Peyer's patch (tissue), 4 donors: ENCODE measurements at regions not wholly inside any gene's neighbourhood (a gene's known extent, or its start where the extent isn't known, plus 50 kb on each side); places are given as distances from the start of the nearest gene placed in this dataset.
"Not testable (repeated sequence)": the region's sequence is repeated elsewhere in the genome, so short reads cannot be mapped to it uniquely, and the experiment has no call there.

ENCODE experiments used
- DNase-seq, 3 donors: peaks; one replicate each; pipeline ENCODE4 v3.0.0-alpha.2; 2017 to 2019
- H3K27ac ChIP-seq, 4 donors: fragments of 200-600 bp; sonication (generic); one replicate each; pipeline ENCODE4 v1.5.1; 2016 to 2019
- H3K27me3 ChIP-seq, 2 donors: fragments of 200-600 bp; sonication (generic); one replicate each; pipeline ENCODE4 v1.5.1; 2019
- H3K36me3 ChIP-seq, 3 donors: fragments of 200-600 bp; sonication (generic); one replicate each; pipeline ENCODE4 v1.5.1; 2016 to 2019
- H3K4me1 ChIP-seq, 4 donors: fragments of 200-600 bp; sonication (generic); one replicate each; pipeline ENCODE4 v1.5.1; 2016 to 2019
- H3K4me3 ChIP-seq, 4 donors: fragments of 200-600 bp; sonication (generic); 1 replicate in 3 of 4; 2 replicates in 1 of 4; pipeline ENCODE4 v1.5.1; 2016 to 2019; ENCODE audit warnings: mild to moderate bottlenecking in 1 of 4
- H3K9me3 ChIP-seq, 4 donors: fragments of 200-600 bp; sonication (generic); one replicate each; pipeline ENCODE4 v1.5.1; 2016 to 2019; ENCODE audit warnings: mild to moderate bottlenecking in 1 of 4
- POLR2A ChIP-seq, 2 donors: fragments of 450-650 bp; IDR thresholded peaks; one replicate each; pipeline ENCODE4 v1.5.1; 2017; ENCODE audit warnings: antibody characterized with exemption in 2 of 2, mild to moderate bottlenecking in 2 of 2, moderate library complexity in 2 of 2
- TF ChIP-seq, protein P1 (sequence below), 6 experiments: fragments of 450-650 bp in 4 of 6; fragments of 200-600 bp in 2 of 6; sonication (generic) in 1 of 6; IDR thresholded peaks; one replicate each; pipeline ENCODE4 v1.5.1; 2017 to 2019; ENCODE audit warnings: antibody characterized with exemption in 6 of 6, mild to moderate bottlenecking in 3 of 6, moderate library complexity in 1 of 6

DNA sequence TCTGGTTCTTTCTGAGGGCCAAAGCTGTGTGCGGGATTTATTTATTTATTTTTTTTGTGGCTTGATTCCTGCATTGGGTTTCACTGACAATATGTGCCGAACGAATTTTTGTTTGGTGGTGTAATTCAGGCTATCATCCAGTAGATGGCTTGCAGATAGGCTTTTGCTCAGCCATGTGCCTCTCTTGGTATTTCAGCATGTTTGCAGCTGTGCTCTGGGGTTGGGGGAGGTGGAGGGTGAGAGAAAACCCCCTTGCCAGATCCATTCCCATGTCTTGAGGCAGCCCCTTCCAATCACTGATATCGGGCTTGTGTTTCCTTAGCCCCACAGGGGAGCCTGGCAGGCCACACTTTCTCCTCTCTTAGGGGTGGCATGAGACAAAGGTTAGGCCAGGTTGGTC, 302.4 kb downstream of the PTGER3 start:
- no peak overlapping the region for H3K27ac ChIP-seq
- peaks cover 0 to 15% (median 0%) of the 10 kb centered on the region in 4 donors for H3K9me3 ChIP-seq
- TF ChIP-seq POLR2A (IDR thresholded peaks at IDR 0.05) = no peak
- no peaks in the 10 kb centered on the region for H3K4me1 ChIP-seq
- H3K36me3 ChIP-seq = no peaks in the 10 kb centered on the region
- DNase-seq = no peak
- no peaks in the 10 kb centered on the region for H3K27me3 ChIP-seq
- no peak overlapping the region for H3K4me3 ChIP-seq

- DNase-seq, H3K36me3 ChIP-seq, H3K4me1 ChIP-seq, H3K4me3 ChIP-seq, H3K27ac ChIP-seq, H3K27me3 ChIP-seq: not testable (repeated sequence)
- H3K9me3 ChIP-seq = peaks cover 0 to 18% (median 0%) of the 10 kb centered on the region in 4 donors
Observed at GRCh38 chr1:70746062-70746461, 301.6 kb downstream of the PTGER3 start.

- DNase-seq, H3K27ac ChIP-seq, H3K4me1 ChIP-seq, H3K36me3 ChIP-seq, H3K4me3 ChIP-seq, H3K27me3 ChIP-seq: not testable (repeated sequence)
- H3K9me3 ChIP-seq = peaks cover 0 to 18% (median 0%) of the 10 kb centered on the region in 4 donors
Observed at GRCh38 chr1:70747123-70747522, 300.5 kb downstream of the PTGER3 start.

GRCh38 chr1:70751676-70752287, 295.8 kb downstream of the PTGER3 start:
- not testable (repeated sequence) for H3K4me3 ChIP-seq, H3K27me3 ChIP-seq, H3K4me1 ChIP-seq, H3K36me3 ChIP-seq, H3K27ac ChIP-seq, DNase-seq
- peaks cover 0 to 14% (median 0%) of the 10 kb centered on the region in 4 donors for H3K9me3 ChIP-seq

- no peak for DNase-seq
- Histone ChIP-seq H3K27ac (no peak overlapping the region), H3K9me3 (peaks cover 0 to 2% (median 0%) of the 10 kb centered on the region in 4 donors), H3K27me3 (no peaks in the 10 kb centered on the region), H3K4me1 (no peaks in the 10 kb centered on the region), H3K36me3 (no peaks in the 10 kb centered on the region), H3K4me3 (no peak overlapping the region)
- TF ChIP-seq POLR2A (IDR thresholded peaks at IDR 0.05) = no peak
- TF ChIP-seq, protein P1, sequence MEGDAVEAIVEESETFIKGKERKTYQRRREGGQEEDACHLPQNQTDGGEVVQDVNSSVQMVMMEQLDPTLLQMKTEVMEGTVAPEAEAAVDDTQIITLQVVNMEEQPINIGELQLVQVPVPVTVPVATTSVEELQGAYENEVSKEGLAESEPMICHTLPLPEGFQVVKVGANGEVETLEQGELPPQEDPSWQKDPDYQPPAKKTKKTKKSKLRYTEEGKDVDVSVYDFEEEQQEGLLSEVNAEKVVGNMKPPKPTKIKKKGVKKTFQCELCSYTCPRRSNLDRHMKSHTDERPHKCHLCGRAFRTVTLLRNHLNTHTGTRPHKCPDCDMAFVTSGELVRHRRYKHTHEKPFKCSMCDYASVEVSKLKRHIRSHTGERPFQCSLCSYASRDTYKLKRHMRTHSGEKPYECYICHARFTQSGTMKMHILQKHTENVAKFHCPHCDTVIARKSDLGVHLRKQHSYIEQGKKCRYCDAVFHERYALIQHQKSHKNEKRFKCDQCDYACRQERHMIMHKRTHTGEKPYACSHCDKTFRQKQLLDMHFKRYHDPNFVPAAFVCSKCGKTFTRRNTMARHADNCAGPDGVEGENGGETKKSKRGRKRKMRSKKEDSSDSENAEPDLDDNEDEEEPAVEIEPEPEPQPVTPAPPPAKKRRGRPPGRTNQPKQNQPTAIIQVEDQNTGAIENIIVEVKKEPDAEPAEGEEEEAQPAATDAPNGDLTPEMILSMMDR (IDR thresholded peaks at IDR 0.05) = no peak
Observed at GRCh38 chr1:70754701-70755100, 292.9 kb downstream of the PTGER3 start.

GRCh38 chr1:70760154-70760553, 287.5 kb downstream of the PTGER3 start:
- no peak for DNase-seq

GRCh38 chr1:70762386-70762785, 285.2 kb downstream of the PTGER3 start:
- no peak for DNase-seq
- no peak for TF ChIP-seq POLR2A (IDR thresholded peaks at IDR 0.05)
- TF ChIP-seq, protein P1 (IDR thresholded peaks at IDR 0.05) = no peak
- H3K4me3 ChIP-seq = no peak overlapping the region
- H3K36me3 ChIP-seq = no peaks in the 10 kb centered on the region
- no peaks in the 10 kb centered on the region for H3K27me3 ChIP-seq
- H3K27ac ChIP-seq = no peak overlapping the region
- no peaks in the 10 kb centered on the region for H3K9me3 ChIP-seq
- H3K4me1 ChIP-seq = no peaks in the 10 kb centered on the region

More at GRCh38 chr1:70760154-70760553, 287.5 kb downstream of the PTGER3 start:
- Histone ChIP-seq H3K27me3 (no peaks in the 10 kb centered on the region), H3K9me3 (no peaks in the 10 kb centered on the region), H3K36me3 (no peaks in the 10 kb centered on the region), H3K27ac (no peak overlapping the region), H3K4me1 (no peaks in the 10 kb centered on the region), H3K4me3 (no peak overlapping the region)
- TF ChIP-seq, protein P1 (IDR thresholded peaks at IDR 0.05) = no peak
- no peak for TF ChIP-seq POLR2A (IDR thresholded peaks at IDR 0.05)

DNA sequence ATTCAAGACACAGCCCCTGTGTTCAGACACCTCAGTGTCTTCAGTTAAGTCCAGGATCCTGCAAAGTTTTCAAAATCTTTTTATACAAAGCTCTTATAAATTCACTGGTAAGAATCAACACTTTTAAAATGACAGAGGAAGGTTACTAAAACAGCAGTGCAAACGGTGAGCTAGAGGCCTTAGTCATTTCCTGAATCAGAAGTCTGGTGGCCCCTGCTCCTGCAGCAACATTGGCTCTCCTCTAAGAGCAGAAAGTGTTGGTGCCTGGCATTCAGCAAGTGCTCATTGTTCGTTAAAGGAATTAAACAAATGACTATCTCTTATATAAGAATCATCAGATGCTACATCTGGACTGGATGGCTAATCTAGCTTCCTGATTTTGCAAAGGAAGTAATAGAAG, 282.9 kb downstream of the PTGER3 start:
- Histone ChIP-seq H3K36me3 (no peaks in the 10 kb centered on the region), H3K27me3 (no peaks in the 10 kb centered on the region), H3K9me3 (no peaks in the 10 kb centered on the region), H3K27ac (no peak overlapping the region), H3K4me1 (no peaks in the 10 kb centered on the region), H3K4me3 (no peak overlapping the region)
- TF ChIP-seq, protein P1 (IDR thresholded peaks at IDR 0.05) = no peak
- no peak for TF ChIP-seq POLR2A (IDR thresholded peaks at IDR 0.05)
- DNase-seq = no peak
